ENCODE measurements at regions not wholly inside any gene's neighbourhood (a gene's known extent, or its start where the extent isn't known, plus 50 kb on each side); places are given as distances from the start of the nearest gene placed in this dataset.

DNA sequence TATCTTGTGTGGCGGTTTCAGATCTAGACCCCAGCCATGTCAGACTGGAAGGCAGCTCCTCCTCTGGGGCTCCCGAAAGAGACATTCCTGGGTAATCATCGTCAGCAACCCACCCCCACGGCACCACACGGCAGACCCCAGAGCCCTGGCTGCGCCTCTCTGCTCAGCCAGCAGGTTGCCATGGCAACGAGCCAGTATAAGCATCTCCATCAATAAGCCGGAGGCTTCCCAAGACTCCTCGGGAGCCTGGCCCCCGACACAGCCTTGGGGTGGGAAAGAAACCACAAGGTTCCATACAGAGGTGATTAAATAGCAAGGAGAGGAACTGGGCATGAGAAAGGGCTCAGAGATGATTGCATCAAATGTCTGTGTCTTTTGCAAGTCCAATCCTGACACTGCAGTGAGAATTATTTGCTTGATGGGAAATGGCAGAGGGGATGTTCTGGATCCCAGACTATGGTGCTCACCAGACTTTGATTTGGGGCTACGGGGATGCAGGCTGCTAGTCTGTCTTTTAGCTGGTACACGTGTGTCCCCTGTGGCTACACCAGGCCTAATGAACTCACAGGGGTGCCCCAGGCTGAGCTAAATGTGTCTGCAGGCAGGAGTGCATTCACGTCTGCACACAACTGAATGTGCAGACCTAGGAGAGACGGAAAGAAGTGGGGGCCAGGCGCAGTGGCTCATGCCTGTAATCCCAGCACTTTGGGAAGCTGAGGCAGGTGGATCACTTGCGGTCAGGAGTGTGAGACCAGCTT is 320.5 kb upstream of the TNRC6C start:
- DNase-seq = no peak

DNA sequence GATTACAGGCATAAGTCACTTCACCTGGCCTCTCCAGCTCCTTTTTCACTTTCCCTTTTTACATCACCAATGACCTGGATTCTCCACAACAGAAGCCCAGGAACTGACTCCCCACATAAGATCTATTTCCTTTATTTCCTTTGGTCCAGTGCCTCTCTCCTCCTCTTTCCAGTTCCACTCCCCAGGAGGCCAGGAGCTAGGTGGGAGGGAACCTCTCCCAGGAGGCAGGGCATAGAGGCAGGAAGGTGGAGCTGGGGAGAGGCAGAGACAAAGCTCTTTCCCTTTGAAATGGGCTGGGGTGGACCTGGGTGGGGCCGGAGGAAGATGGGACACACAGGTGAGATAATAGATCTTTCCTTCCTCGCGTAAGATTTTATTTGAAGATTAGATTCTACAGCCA is 318.3 kb upstream of the TNRC6C start:
- DNase-seq = no peak

DNA sequence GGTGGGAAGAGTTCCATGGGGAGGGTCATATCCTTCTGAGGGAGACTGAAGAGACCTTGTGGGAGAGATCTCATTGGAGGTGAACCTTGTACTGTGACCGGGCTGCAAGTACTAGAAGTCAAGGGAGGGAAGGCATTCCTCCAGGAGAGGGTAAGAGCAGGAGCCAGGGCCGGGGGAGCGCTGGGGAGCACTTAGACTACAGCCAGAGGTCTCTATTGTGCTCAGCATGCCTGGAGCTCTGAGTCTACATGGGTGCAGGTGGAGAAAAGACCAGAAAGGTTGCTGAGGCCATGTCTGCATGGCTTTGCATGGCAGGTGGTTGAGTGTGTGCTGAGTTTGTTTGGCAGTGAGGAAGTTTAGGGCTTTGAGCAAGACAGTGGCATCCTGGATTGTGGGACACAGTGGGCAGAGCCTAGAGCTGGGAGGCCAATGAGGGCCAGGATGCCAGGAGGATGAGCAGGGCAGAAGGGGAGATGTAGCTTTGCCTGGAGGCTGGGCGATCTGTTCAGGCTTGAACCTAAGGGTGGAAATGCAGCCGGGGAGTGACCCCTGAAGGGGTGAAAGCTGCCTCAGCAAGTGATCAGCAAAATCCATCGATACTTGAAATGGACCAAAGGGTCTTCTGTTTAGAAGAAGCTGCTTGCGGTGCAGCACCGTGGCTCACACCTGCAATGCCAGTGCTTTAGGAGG is 317.4 kb upstream of the TNRC6C start:
- no peak for DNase-seq

DNA sequence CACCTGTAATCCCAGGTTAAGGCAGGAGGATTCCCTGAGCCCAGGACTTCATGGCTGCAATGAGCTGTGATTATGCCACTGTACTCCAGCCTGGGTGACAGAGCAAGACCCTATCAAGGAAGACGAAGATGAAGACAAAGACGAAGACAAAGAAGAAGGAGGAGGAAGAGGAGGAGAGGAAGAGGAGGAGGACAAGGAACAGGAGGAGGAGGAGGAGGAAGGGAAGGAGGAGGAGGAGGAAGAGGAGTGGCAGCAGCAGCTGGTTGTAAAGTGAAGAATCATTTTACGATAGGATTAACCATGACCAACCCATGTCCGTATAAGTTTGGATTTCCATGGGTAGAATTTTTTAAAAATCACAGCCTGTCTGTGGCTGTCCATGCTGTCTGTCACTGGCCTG is 316.8 kb upstream of the TNRC6C start:
- no peak for DNase-seq

- no peak for DNase-seq
These were observed 314.1 kb upstream of the TNRC6C start for GRCh38 chr17:77644181-77645071.

DNA sequence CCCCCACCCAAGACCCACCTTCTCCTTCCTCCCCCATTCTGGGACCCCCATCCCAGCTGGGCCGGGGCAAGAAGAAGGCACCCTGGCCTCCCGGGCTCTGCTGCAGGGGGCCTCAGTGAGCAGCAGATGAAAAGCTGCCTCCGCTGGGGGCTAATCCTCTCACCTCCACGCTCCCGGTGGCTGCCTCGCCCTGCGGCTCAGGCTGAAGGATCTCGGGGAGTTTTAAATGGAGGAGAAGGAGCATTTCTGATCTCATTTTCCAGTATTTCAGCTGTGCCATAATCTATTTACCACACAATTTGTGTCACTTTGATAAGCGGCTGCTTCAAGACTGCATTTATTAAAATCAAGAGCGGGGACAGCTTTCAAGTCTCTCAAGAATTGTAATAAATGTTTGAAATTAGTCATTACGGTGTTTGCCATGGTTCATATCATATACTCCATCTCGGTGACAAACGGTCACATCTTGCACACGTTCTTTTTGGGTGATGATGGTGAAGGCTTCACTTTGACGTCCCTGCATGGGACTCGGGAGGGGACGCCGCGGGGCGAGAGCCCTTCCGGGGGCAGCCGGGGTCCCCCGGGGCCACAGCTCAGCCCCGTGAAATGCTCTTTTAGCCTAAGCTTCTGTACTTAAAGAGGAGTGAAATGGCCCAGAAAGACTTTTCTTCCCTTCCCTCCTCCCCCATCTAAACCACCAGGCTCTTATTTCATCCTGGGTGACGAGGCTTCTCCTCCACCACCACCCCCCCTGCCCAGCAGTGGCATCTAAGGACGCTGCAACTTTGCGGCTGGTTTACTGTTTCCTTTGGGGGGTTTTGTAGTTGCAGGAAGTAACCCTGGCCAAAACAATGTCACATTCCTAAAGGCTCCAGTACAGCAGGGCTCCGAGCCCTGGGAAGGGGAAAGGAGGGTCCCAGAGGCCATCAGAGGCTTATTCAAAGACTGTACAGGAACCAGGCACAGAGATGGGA is 313.1 kb upstream of the TNRC6C start:
- DNase-seq = no peak

GRCh38 chr17:77646046-77646430 is 312.5 kb upstream of the TNRC6C start:
- no peak for DNase-seq

DNA sequence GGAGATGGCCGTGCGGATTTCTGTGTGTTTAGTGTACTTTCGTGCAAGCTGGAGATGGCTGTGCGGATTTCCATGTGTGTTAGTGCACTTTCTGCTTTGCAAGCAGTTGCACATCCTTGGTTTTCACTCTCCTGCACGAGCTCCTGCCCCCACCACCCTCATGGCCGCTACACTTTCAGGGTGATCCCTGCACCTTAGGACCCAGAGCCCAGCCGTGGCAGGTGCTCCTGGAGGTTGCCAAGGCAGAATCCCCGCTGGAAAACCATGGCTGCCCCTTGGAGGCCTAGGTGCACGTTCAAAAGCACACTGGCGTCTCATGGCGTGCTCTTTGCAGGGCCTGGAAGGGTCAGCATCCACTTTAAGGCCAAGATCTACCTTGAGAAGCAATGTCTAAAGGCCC is 311.0 kb upstream of the TNRC6C start:
- no peak for DNase-seq

- DNase-seq = no peak
These were observed 308.7 kb upstream of the TNRC6C start for GRCh38 chr17:77649717-77650211.

- no peak for DNase-seq
These were observed 306.5 kb upstream of the TNRC6C start for GRCh38 chr17:77651988-77652387.

GRCh38 chr17:77654296-77654695 is 304.2 kb upstream of the TNRC6C start:
- DNase-seq = no peak

DNA sequence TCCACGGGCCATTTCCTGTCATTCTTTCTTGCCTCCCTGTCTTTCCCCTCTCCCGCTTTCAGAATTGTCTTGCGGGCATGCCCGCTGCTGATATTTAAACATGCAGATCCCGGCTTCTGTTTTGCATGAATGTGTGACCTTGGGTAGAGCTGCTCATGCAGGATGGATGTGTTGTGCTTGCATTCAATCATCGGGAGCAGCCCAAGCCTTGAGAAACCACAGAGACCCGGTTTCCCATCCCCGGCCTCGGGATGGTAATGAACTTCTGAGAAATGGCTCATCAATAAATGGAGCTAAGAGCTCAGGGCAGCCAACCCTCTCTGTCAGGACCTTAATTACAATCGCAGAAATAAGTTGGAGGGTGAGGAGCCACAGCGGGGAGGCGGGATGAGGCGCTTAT is 303.7 kb upstream of the TNRC6C start:
- DNase-seq = peak; percentile 81 to 83

GRCh38 chr17:77656054-77656453 is 302.4 kb upstream of the TNRC6C start:
- DNase-seq = no peak

DNA sequence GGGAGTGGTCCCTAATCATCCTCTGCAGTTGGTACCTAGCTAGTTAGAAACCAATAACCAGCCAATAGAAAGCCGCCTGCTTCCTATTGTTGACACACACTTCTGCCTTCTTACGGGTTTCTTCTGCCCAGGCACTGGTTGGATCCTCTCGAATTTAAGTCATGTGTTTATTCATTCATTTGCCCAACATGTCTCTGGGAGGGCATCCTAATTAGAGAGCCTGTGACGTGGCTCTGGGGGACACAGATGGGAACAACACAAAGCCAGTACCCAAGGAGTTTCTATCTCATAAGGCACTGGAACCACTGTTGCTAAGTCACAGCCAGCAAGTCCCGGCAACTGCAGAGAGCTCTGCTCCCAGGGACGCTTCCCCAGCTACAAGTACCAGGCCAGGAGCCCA is 300.7 kb upstream of the TNRC6C start:
- DNase-seq = no peak

DNA sequence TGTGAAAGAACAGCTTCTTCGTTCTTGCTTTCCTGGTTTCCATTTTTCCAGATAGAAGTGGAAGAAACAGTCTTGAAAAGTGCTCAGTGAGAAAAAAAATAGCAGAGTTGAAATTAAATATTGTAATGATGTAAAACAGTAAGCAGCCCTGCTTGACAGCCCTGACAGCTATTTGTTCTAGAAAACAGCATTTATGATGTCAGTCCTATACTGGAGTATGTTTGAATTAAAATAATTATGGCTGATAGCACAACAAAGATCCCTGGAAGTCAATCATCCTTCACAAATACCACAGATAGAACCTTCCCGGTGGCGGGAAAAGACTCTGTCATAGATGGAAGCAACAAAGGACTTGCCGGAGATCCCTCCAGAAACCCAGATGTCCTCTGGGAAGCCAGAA is 298.0 kb upstream of the TNRC6C start:
- DNase-seq = no peak

DNA sequence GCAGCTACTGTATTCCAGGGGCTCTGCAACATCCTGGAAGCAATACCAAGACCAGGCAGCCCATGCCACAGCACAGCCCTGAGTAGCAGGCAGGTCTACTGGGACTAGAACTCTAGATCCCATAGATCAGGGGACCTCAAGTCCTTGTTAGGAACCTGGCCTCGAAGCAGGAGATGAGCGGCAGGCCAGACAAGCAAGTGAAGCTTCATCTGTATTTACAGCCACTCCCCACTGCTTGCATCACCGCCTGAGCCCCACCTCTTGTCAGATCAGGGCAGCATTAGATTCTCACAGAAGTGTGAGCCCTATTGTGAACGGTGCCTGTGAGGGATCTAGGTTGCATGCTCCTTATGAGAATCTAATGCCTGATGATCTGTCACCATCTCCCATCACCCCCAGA is 295.7 kb upstream of the TNRC6C start:
- DNase-seq = no peak

GRCh38 chr17:77664097-77664729 is 294.3 kb upstream of the TNRC6C start:
- no peak for DNase-seq

GRCh38 chr17:77665833-77666232 is 292.7 kb upstream of the TNRC6C start:
- DNase-seq = no peak

GRCh38 chr17:77666462-77666861 is 292.0 kb upstream of the TNRC6C start:
- DNase-seq = no peak

- no peak for DNase-seq
These were observed 291.6 kb upstream of the TNRC6C start for GRCh38 chr17:77666881-77667395.

DNA sequence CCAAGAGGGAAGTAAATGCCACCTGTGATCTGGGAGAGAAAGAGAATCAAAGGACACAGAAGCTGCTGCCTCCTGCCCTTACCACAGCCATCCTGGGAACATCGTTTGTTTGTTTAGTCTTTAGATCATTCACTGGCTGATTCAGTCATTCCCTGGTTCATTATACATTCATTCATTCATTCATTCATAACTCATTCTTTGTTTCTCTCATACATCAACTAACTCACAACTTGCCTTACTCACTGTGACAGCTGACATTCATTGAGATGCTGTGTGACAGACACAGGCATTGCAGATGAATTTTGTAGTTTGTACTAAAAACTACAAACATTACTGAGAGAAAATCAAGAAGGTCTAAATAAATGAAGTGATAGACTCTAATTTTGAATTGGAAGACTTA is 291.0 kb upstream of the TNRC6C start:
- no peak for DNase-seq

GRCh38 chr17:77668518-77668917 is 290.0 kb upstream of the TNRC6C start:
- DNase-seq = no peak
